GM12878 (cell line): ENCODE measurements at regions not wholly inside any gene's neighbourhood (a gene's known extent, or its start where the extent isn't known, plus 50 kb on each side); places are given as distances from the start of the nearest gene placed in this dataset.

Source experiments
- BHLHE40 ChIP-seq, 2 experiments: fragments of 450-650 bp in 1 of 2; IDR thresholded peaks; 2 replicates each; pipeline ENCODE4 v1.6.1; 2011 to 2017; ENCODE audit warnings: low read depth in 2 of 2, borderline replicate concordance in 1 of 2, improper control_type of control experiment in 1 of 2, low read length in 1 of 2, mild to moderate bottlenecking in 1 of 2
- EGR1 ChIP-seq, 2 experiments: IDR thresholded peaks; 1 replicate in 1 of 2; 2 replicates in 1 of 2; pipeline ENCODE4 v1.6.1; 2011 to 2012; ENCODE audit warnings: low read depth in 2 of 2, low read length in 2 of 2, borderline replicate concordance in 1 of 2, mild to moderate bottlenecking in 1 of 2, moderate library complexity in 1 of 2
- EP300 ChIP-seq, 2 experiments: fragments of 150-350 bp in 1 of 2; IDR thresholded peaks; 2 replicates each; pipeline ENCODE4 v1.6.1; 2011 to 2012; ENCODE audit warnings: low read depth in 2 of 2, low read length in 2 of 2, borderline replicate concordance in 1 of 2, improper control_type of control experiment in 1 of 2, inconsistent platforms in 1 of 2; ENCODE audit not compliant: control insufficient read depth in 1 of 2
- EZH2 ChIP-seq: IDR thresholded peaks from 2 replicates; pipeline ENCODE4 v1.6.1; 2012; ENCODE audit warnings: low read depth, mild to moderate bottlenecking, control low read depth, inconsistent platforms, low read length, borderline replicate concordance; ENCODE audit not compliant: control insufficient read depth
- LARP7 ChIP-seq: fragments of 450-650 bp; IDR thresholded peaks from 2 replicates; pipeline ENCODE4 v1.6.1; 2017; ENCODE audit warnings: mild to moderate bottlenecking
- MYC ChIP-seq: IDR thresholded peaks from 2 replicates; pipeline ENCODE4 v1.6.1; 2011; ENCODE audit warnings: mild to moderate bottlenecking, low read length, moderate library complexity, inconsistent platforms; ENCODE audit not compliant: insufficient read depth, insufficient replicate concordance, insufficient read length, severe bottlenecking
- NFYB ChIP-seq: IDR thresholded peaks from 2 replicates; pipeline ENCODE4 v1.6.1; 2011; ENCODE audit warnings: low read depth, mild to moderate bottlenecking, low read length, improper control_type of control experiment, moderate library complexity; ENCODE audit not compliant: insufficient read depth
- NR2C1 ChIP-seq: fragments of 450-650 bp; IDR thresholded peaks from 2 replicates; pipeline ENCODE4 v1.6.1; 2017; ENCODE audit warnings: antibody characterized with exemption, mild to moderate bottlenecking, moderate library complexity
- SP1 ChIP-seq: IDR thresholded peaks from one replicate; pipeline ENCODE4 v1.6.1; 2011; ENCODE audit warnings: low read depth, low read length
- TCF7 ChIP-seq: IDR thresholded peaks from 2 replicates; pipeline ENCODE4 v1.6.1; 2014; ENCODE audit warnings: antibody characterized with exemption, borderline replicate concordance
- YY1 ChIP-seq: IDR thresholded peaks from 2 replicates; pipeline ENCODE4 v1.6.1; 2011; ENCODE audit warnings: low read depth, mild to moderate bottlenecking, low read length
- TF ChIP-seq, protein P1 (sequence below): IDR thresholded peaks from 2 replicates; pipeline ENCODE4 v1.6.1; 2011; ENCODE audit warnings: borderline replicate concordance, low read depth, mild to moderate bottlenecking, moderate library complexity, mixed read lengths, low read length; ENCODE audit not compliant: insufficient read depth; ENCODE audit errors: extremely low read length
- TF ChIP-seq, protein P2 (sequence below): fragments of 450-650 bp; IDR thresholded peaks from 2 replicates; pipeline ENCODE4 v1.6.1; 2017; ENCODE audit warnings: mild to moderate bottlenecking, moderate library complexity

DNA sequence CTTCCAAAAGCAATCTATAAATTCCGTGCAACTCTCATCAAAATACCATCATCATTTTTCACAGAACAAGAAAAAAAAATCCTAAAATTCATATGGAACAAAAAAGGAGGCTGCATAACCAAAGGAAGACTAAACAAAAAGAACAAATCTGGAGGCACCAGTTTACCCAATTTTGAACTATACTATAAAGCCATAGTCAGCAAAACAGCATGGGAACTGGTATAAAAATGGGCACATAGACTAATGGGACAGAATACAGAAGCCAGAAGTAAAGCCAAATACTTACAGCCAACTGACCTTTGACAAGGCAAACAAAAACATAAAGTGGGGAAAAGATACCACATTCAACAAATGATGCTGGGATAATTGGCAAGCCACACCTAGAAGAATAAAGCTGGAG is 753.5 kb upstream of the PABPC4L start:
- TF ChIP-seq NR2C1 (no peak), BHLHE40 (IDR thresholded peaks at IDR 0.05; ENCODE audit: borderline replicate concordance in 1 of 2, low read depth in 2 of 2, low read length in 1 of 2) (no peak), EZH2 (no peak), LARP7 (no peak), MYC (no peak), EGR1 (IDR thresholded peaks at IDR 0.05; ENCODE audit: borderline replicate concordance in 1 of 2, low read depth in 2 of 2, low read length in 2 of 2) (no peak), YY1 (no peak), TCF7 (no peak), NFYB (no peak), SP1 (no peak), EP300 (IDR thresholded peaks at IDR 0.05; ENCODE audit: borderline replicate concordance in 1 of 2, control insufficient read depth in 1 of 2, low read depth in 2 of 2, low read length in 2 of 2) (no peak)
- TF ChIP-seq, protein P1, sequence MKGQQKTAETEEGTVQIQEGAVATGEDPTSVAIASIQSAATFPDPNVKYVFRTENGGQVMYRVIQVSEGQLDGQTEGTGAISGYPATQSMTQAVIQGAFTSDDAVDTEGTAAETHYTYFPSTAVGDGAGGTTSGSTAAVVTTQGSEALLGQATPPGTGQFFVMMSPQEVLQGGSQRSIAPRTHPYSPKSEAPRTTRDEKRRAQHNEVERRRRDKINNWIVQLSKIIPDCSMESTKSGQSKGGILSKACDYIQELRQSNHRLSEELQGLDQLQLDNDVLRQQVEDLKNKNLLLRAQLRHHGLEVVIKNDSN = no peak
- TF ChIP-seq, protein P2, sequence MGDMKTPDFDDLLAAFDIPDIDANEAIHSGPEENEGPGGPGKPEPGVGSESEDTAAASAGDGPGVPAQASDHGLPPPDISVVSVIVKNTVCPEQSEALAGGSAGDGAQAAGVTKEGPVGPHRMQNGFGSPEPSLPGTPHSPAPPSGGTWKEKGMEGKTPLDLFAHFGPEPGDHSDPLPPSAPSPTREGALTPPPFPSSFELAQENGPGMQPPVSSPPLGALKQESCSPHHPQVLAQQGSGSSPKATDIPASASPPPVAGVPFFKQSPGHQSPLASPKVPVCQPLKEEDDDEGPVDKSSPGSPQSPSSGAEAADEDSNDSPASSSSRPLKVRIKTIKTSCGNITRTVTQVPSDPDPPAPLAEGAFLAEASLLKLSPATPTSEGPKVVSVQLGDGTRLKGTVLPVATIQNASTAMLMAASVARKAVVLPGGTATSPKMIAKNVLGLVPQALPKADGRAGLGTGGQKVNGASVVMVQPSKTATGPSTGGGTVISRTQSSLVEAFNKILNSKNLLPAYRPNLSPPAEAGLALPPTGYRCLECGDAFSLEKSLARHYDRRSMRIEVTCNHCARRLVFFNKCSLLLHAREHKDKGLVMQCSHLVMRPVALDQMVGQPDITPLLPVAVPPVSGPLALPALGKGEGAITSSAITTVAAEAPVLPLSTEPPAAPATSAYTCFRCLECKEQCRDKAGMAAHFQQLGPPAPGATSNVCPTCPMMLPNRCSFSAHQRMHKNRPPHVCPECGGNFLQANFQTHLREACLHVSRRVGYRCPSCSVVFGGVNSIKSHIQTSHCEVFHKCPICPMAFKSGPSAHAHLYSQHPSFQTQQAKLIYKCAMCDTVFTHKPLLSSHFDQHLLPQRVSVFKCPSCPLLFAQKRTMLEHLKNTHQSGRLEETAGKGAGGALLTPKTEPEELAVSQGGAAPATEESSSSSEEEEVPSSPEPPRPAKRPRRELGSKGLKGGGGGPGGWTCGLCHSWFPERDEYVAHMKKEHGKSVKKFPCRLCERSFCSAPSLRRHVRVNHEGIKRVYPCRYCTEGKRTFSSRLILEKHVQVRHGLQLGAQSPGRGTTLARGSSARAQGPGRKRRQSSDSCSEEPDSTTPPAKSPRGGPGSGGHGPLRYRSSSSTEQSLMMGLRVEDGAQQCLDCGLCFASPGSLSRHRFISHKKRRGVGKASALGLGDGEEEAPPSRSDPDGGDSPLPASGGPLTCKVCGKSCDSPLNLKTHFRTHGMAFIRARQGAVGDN = no peak
